ENCODE measurements at regions not wholly inside any gene's neighbourhood (a gene's known extent, or its start where the extent isn't known, plus 50 kb on each side); places are given as distances from the start of the nearest gene placed in this dataset.
A peak's percentile ranks its signal among the peaks of the same experiment; 100 is the strongest.

- no peaks in the 10 kb centered on the region for H3K79me1 ChIP-seq (ENCODE audit: low read depth in 1 of 2, low read length in 2 of 2)
- no peak overlapping the region for H2BK15ac ChIP-seq (ENCODE audit: low read depth, low read length)
- H3K9ac ChIP-seq (ENCODE audit: low read depth, low read length), result no peak overlapping the region
- no peaks in the 10 kb centered on the region for H3K9me1 ChIP-seq (ENCODE audit: insufficient read depth, low read length)
- H3K14ac ChIP-seq (replicated peaks; ENCODE audit: low read depth, low read length), result no peak overlapping the region
- peak overlapping the region; percentile 34; the same call in 1 of the 2 replicates for H3K4me2 ChIP-seq (ENCODE audit: low read depth, low read length)
- H4K5ac ChIP-seq (ENCODE audit: low read depth, low read length), result no peak overlapping the region
- POLR2A ChIA-PET (ENCODE audit: unreplicated experiment), result no interaction called here
- dilution Hi-C loops (cut with HindIII; ENCODE audit: low sequenced_read_pairs, unreplicated experiment) (no loop called here), intact Hi-C loops (cut with micrococcal nuclease) (no loop called here), in situ Hi-C loops (cut with MboI; ENCODE audit: low sequenced_read_pairs) (no loop called here)
- DNase-seq (peak; percentile 1), ATAC-seq (ENCODE audit: low read depth) (peak; percentile 46)
- H2AK5ac ChIP-seq (ENCODE audit: low read depth, low read length), result no peak overlapping the region
- H3K36me3 ChIP-seq (ENCODE audit: control insufficient read depth, insufficient read depth, low read length), result no peaks in the 10 kb centered on the region
- H3K27me3 ChIP-seq (ENCODE audit: control insufficient read depth, insufficient read depth, low read length), result peaks cover 21% of the 10 kb centered on the region
- no peaks in the 10 kb centered on the region for H4K20me1 ChIP-seq (ENCODE audit: insufficient read depth, low read length)
- no peak overlapping the region for H2AK9ac ChIP-seq (replicated peaks; ENCODE audit: low read depth, low read length, poor library complexity)
- CTCF ChIA-PET, result no interaction called here
- no peak overlapping the region for H3K23ac ChIP-seq (ENCODE audit: low read depth, low read length)
- no peak overlapping the region for H3K4ac ChIP-seq (ENCODE audit: low read depth, low read length)
- no peak overlapping the region for H4K91ac ChIP-seq (ENCODE audit: insufficient read depth, low read depth, low read length)
- H2AFZ ChIP-seq (replicated peaks; ENCODE audit: low read length, poor library complexity), result no peak overlapping the region
- H2BK5ac ChIP-seq (ENCODE audit: low read depth, low read length, poor library complexity, severe bottlenecking), result no peak overlapping the region
- TF ChIP-seq CTCF (conservative IDR thresholded peaks at IDR 0.05; ENCODE audit: low read depth, low read length) (no peak), RAD21 (IDR thresholded peaks at IDR 0.05; ENCODE audit: low read length) (no peak), MAZ (IDR thresholded peaks at IDR 0.05; ENCODE audit: borderline replicate concordance, low read depth, low read length) (no peak), MAFK (IDR thresholded peaks at IDR 0.05; ENCODE audit: low read depth, low read length) (no peak), RFX5 (IDR thresholded peaks at IDR 0.05; ENCODE audit: low read depth, low read length) (no peak), USF2 (IDR thresholded peaks at IDR 0.05; ENCODE audit: low read depth, low read length) (no peak), MXI1 (IDR thresholded peaks at IDR 0.05; ENCODE audit: borderline replicate concordance, low read depth, low read length) (no peak), NFE2L2 (IDR thresholded peaks at IDR 0.05; ENCODE audit: low read depth, low read length) (no peak), SMC3 (IDR thresholded peaks at IDR 0.05; ENCODE audit: low read depth, low read length) (no peak), BHLHE40 (IDR thresholded peaks at IDR 0.05; ENCODE audit: low read depth, low read length) (no peak), RCOR1 (IDR thresholded peaks at IDR 0.05; ENCODE audit: insufficient replicate concordance, low read length) (no peak)
- H3K27ac ChIP-seq (ENCODE audit: insufficient read depth, low read length), result no peak overlapping the region
- no peaks in the 10 kb centered on the region for H3K4me1 ChIP-seq (ENCODE audit: control insufficient read depth, insufficient read depth, low read length)
- BruUV-seq (replicated peaks), result no TSS peak
- no peak overlapping the region for H2BK20ac ChIP-seq (ENCODE audit: low read depth, low read length)
- no peak overlapping the region for H3K56ac ChIP-seq (ENCODE audit: extremely low read depth, insufficient read depth, low read length)
- WGBS, 2 experiments (ENCODE audit: extremely low coverage in 2 of 2, insufficient read length in 1 of 2), result no CpG with 5 or more reads among the region's 8 CpGs
- no peak overlapping the region for H3K4me3 ChIP-seq (ENCODE audit: insufficient read depth, low read depth, low read length)
- no peak overlapping the region for H3K18ac ChIP-seq (ENCODE audit: low read depth, low read length)
- no peak overlapping the region for H2BK120ac ChIP-seq (ENCODE audit: low read depth, low read length)
- no peak overlapping the region for H4K8ac ChIP-seq (ENCODE audit: low read depth in 2 of 2, low read length in 2 of 2)
- H3K9me3 ChIP-seq (ENCODE audit: control insufficient read depth, insufficient read depth, low read length), result no peaks in the 10 kb centered on the region
These were observed 96.8 kb downstream of the ANKRD60 start for GRCh38 chr20:58131551-58132142.

Measured in IMR-90 (cell line).